ENCODE measurements at regions not wholly inside any gene's neighbourhood (a gene's known extent, or its start where the extent isn't known, plus 50 kb on each side); places are given as distances from the start of the nearest gene placed in this dataset.

- Histone ChIP-seq H3K27ac (replicated peaks in 1 of 4) (no peak overlapping the region), H3K27me3 (no peaks in the 10 kb centered on the region), H3K4me1 (no peaks in the 10 kb centered on the region), H3K9me3 (no peaks in the 10 kb centered on the region), H3K36me3 (no peaks in the 10 kb centered on the region), H3K4me3 (no peak overlapping the region)
- WGBS = 67% methylated on average over 5 of the region's 5 CpGs
- no peak for DNase-seq (ENCODE audit: extremely low spot score)
- intact Hi-C loops (cut with DNase I) = no loop called here
- TF ChIP-seq EP300 (IDR thresholded peaks at IDR 0.05) (no peak), POLR2AphosphoS5 (IDR thresholded peaks at IDR 0.05) (no peak), POLR2A (IDR thresholded peaks at IDR 0.05; ENCODE audit: low read depth) (no peak)
- TF ChIP-seq, protein P1, sequence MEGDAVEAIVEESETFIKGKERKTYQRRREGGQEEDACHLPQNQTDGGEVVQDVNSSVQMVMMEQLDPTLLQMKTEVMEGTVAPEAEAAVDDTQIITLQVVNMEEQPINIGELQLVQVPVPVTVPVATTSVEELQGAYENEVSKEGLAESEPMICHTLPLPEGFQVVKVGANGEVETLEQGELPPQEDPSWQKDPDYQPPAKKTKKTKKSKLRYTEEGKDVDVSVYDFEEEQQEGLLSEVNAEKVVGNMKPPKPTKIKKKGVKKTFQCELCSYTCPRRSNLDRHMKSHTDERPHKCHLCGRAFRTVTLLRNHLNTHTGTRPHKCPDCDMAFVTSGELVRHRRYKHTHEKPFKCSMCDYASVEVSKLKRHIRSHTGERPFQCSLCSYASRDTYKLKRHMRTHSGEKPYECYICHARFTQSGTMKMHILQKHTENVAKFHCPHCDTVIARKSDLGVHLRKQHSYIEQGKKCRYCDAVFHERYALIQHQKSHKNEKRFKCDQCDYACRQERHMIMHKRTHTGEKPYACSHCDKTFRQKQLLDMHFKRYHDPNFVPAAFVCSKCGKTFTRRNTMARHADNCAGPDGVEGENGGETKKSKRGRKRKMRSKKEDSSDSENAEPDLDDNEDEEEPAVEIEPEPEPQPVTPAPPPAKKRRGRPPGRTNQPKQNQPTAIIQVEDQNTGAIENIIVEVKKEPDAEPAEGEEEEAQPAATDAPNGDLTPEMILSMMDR (IDR thresholded peaks at IDR 0.05) = no peak
Measured at GRCh38 chr17:55959756-55960155, 193.5 kb upstream of the ANKFN1 start.

- H3K4me1 ChIP-seq = no peaks in the 10 kb centered on the region
- no peak overlapping the region for H3K27ac ChIP-seq (replicated peaks in 1 of 4)
- H3K4me3 ChIP-seq = no peak overlapping the region
- 51% methylated on average over 3 of the region's 3 CpGs for WGBS
- no peak for DNase-seq (ENCODE audit: extremely low spot score)
- no peaks in the 10 kb centered on the region for H3K27me3 ChIP-seq
- intact Hi-C loops (cut with DNase I) = no loop called here
- H3K36me3 ChIP-seq = no peaks in the 10 kb centered on the region
- no peaks in the 10 kb centered on the region for H3K9me3 ChIP-seq
- TF ChIP-seq, protein P1 (IDR thresholded peaks at IDR 0.05) = no peak
- TF ChIP-seq EP300 (IDR thresholded peaks at IDR 0.05) = no peak
- no peak for TF ChIP-seq POLR2AphosphoS5 (IDR thresholded peaks at IDR 0.05)
- no peak for TF ChIP-seq POLR2A (IDR thresholded peaks at IDR 0.05; ENCODE audit: low read depth)
Measured at GRCh38 chr17:55961386-55961785, 191.9 kb upstream of the ANKFN1 start.

DNA sequence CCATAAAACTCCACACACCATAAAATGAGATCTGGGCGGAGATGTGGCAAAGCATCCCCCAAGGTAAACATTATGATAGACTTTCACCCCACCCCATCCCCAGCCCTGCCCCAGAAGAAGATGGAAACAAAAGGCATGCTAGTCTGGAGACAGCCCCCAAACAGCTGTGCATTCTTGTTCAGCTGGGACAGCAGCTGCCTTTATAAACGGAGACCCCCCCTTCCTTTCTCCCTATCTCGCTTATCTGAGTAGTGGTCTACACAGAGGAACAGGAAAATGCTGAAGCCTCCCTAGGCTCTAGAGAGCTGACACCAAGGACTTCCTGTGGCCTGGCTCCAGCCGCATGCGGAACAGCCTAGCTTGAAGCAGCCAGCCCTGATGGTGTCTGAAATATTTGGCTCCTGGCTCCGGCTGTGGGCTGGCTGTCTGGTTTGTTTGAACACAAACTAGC is 190.3 kb upstream of the ANKFN1 start:
- Histone ChIP-seq H3K9me3 (no peaks in the 10 kb centered on the region), H3K36me3 (no peaks in the 10 kb centered on the region), H3K4me3 (no peak overlapping the region), H3K27ac (replicated peaks in 1 of 4) (no peak overlapping the region), H3K4me1 (no peaks in the 10 kb centered on the region), H3K27me3 (no peaks in the 10 kb centered on the region)
- intact Hi-C loops (cut with DNase I) = no loop called here
- no peak for TF ChIP-seq EP300 (IDR thresholded peaks at IDR 0.05)
- no peak for TF ChIP-seq POLR2AphosphoS5 (IDR thresholded peaks at IDR 0.05)
- TF ChIP-seq POLR2A (IDR thresholded peaks at IDR 0.05; ENCODE audit: low read depth) = no peak
- TF ChIP-seq, protein P1 (IDR thresholded peaks at IDR 0.05) = no peak
- whole genome bisulfite sequencing = 46% methylated on average over 6 of the region's 6 CpGs
- DNase-seq (ENCODE audit: extremely low spot score) = no peak

DNA sequence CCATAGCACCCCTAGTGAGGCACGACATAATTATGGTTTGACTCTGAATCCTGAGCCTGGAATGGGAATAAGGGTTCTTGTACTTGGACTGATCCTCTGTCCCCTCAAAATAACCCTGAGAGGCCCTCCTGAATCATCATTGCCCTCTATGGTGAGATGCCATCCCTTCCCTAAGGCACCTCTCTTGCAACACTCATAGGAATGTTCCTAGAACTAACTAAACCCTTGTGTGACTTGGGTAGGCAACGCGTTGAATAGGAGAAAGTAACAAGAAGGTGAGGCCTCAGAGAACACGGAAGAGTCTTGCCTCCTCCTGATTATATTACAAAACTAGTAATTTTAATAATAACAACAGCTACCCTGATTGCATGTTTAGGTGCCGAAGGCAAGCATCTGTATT is 189.1 kb upstream of the ANKFN1 start:
- Histone ChIP-seq H3K4me3 (no peak overlapping the region), H3K36me3 (no peaks in the 10 kb centered on the region), H3K27me3 (no peaks in the 10 kb centered on the region), H3K4me1 (no peaks in the 10 kb centered on the region), H3K27ac (replicated peaks in 1 of 4) (no peak overlapping the region), H3K9me3 (no peaks in the 10 kb centered on the region)
- TF ChIP-seq, protein P1 (IDR thresholded peaks at IDR 0.05) = no peak
- TF ChIP-seq EP300 (IDR thresholded peaks at IDR 0.05) = no peak
- no peak for TF ChIP-seq POLR2AphosphoS5 (IDR thresholded peaks at IDR 0.05)
- intact Hi-C loops (cut with DNase I) = no loop called here
- WGBS = 94% methylated on average over 5 of the region's 5 CpGs
- DNase-seq (ENCODE audit: extremely low spot score) = no peak

DNA sequence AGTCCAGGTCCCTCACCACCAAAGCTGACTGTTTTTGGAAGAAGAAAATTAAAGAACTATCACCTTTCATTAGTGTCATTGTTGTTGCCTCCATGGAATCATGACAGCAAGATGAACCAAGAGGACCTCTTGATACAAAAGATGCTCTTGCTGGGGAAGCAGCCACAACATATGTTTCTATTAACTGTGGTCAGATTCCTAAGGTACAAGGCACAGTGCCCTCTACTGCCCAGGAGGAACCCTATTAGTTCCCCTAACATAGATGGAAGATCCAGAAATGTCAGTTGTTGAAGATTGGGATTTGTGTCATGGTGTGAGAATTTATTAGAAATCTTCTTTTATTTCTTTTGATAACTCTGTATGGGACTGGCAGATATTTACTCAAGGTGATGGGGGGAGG is 188.2 kb upstream of the ANKFN1 start:
- Histone ChIP-seq H3K4me3 (no peak overlapping the region), H3K36me3 (no peaks in the 10 kb centered on the region), H3K27ac (replicated peaks in 1 of 4) (no peak overlapping the region), H3K4me1 (no peaks in the 10 kb centered on the region), H3K27me3 (no peaks in the 10 kb centered on the region), H3K9me3 (no peaks in the 10 kb centered on the region)
- no peak for DNase-seq (ENCODE audit: extremely low spot score)
- intact Hi-C loops (cut with DNase I) = no loop called here
- TF ChIP-seq EP300 (IDR thresholded peaks at IDR 0.05) = no peak
- no peak for TF ChIP-seq POLR2A (IDR thresholded peaks at IDR 0.05; ENCODE audit: low read depth)
- TF ChIP-seq, protein P1 (IDR thresholded peaks at IDR 0.05) = no peak
- no peak for TF ChIP-seq POLR2AphosphoS5 (IDR thresholded peaks at IDR 0.05)
